Naive thymus-derived CD8-positive, alpha-beta T cell (primary cell): ENCODE measurements at regions not wholly inside any gene's neighbourhood (a gene's known extent, or its start where the extent isn't known, plus 50 kb on each side); places are given as distances from the start of the nearest gene placed in this dataset.
"Not testable (repeated sequence)": the region's sequence is repeated elsewhere in the genome, so short reads cannot be mapped to it uniquely, and the experiment has no call there.

Experiments
- ATAC-seq, 2 donors: fragments of 150-1000 bp; cut with Tn5 transposase in 1 of 2; sonication (Bioruptor Pico), chemical (Tn5 transposase) in 1 of 2; 1 replicate in 1 of 2; 2 replicates in 1 of 2; pipeline ENCODE4 v1.10.0; 2021; ENCODE audit warnings: mild to moderate bottlenecking in 2 of 2, moderate library complexity in 2 of 2
- POLR2A ChIA-PET: fragments of 350-600 bp; sonication (Branson Sonifier 250); formaldehyde crosslinking; loops from one replicate; lab custom pipeline; 2021; ENCODE audit warnings: antibody characterized with exemption; lab: Charles Lee
- DNase-seq, 10 donors: peaks; one replicate each; pipeline versions ENCODE4 v3.0.0 to v3.0.0-alpha.2; 2020 to 2022
- H3K27ac Mint-ChIP-seq, 10 donors: one replicate each; pipeline ENCODE4 v1.8.0; 2020 to 2022; ENCODE audit warnings: mild to moderate bottlenecking in 10 of 10, mixed read lengths in 10 of 10, moderate library complexity in 4 of 10, inconsistent platforms in 1 of 10
- H3K27me3 Mint-ChIP-seq, 5 donors: one replicate each; pipeline ENCODE4 v1.8.0; 2021 to 2022; ENCODE audit warnings: mixed read lengths in 5 of 5
- H3K36me3 Mint-ChIP-seq, 3 donors: one replicate each; pipeline ENCODE4 v1.8.0; 2020 to 2022; ENCODE audit warnings: mixed read lengths in 3 of 3, mild to moderate bottlenecking in 2 of 3, inconsistent platforms in 1 of 3
- H3K4me1 Mint-ChIP-seq, 4 donors: one replicate each; pipeline ENCODE4 v1.8.0; 2021 to 2022; ENCODE audit warnings: mixed read lengths in 4 of 4
- H3K4me3 Mint-ChIP-seq, 10 donors: one replicate each; pipeline ENCODE4 v1.8.0; 2020 to 2022; ENCODE audit warnings: mild to moderate bottlenecking in 10 of 10, mixed read lengths in 10 of 10, moderate library complexity in 6 of 10, inconsistent platforms in 1 of 10
- H3K9me3 Mint-ChIP-seq, 9 donors: one replicate each; pipeline ENCODE4 v1.8.0; 2020 to 2022; ENCODE audit warnings: mixed read lengths in 9 of 9, mild to moderate bottlenecking in 3 of 9, inconsistent platforms in 1 of 9, moderate library complexity in 1 of 9

GRCh38 chr16:26365161-26365940 is 673.6 kb downstream of the HS3ST4 start:
- POLR2A ChIA-PET: no interaction called here
- Mint-ChIP-seq H3K27ac (no peak overlapping the region), H3K4me3 (no peak overlapping the region), H3K36me3 (no peaks in the 10 kb centered on the region), H3K9me3 (no peaks in the 10 kb centered on the region), H3K4me1 (no peaks in the 10 kb centered on the region), H3K27me3 (peaks cover 5 to 42% (median 27%) of the 10 kb centered on the region in 5 donors)
- ATAC-seq (no peak), DNase-seq (no peak)

DNA sequence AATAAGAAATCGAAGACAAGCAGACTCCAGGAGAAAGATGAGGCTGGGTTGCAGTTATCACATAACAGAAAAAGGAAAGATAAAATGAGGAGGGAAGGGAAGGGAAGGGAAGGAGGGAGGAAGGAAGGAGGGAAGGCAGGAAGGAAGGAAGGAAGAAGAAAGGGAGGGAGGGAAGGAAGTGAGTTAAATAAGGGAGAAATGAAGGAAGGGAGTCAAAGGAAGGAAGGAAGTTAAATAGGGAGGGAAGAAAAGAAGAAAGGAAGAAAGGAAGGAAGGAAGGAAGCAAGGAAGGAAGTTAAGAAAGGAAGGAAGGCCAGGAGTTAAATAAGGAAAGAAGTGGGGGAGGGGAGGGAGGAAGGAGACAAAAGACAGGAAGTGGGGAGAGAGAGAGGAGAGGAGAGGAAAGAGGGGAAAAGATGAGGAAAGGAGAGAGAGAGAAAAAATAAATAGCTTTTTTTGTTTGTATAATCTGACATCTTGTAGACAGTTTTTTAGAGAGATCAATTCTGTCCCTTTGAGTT is 679.6 kb downstream of the HS3ST4 start:
- no peak for DNase-seq
- no peak overlapping the region for H3K4me3 Mint-ChIP-seq
- ATAC-seq: no peak
- no peaks in the 10 kb centered on the region for H3K36me3 Mint-ChIP-seq
- peaks cover 0 to 2% (median 0%) of the 10 kb centered on the region in 9 donors for H3K9me3 Mint-ChIP-seq
- H3K27ac Mint-ChIP-seq: no peak overlapping the region
- POLR2A ChIA-PET: no interaction called here
- no peaks in the 10 kb centered on the region for H3K4me1 Mint-ChIP-seq
- H3K27me3 Mint-ChIP-seq: peaks cover under 1 to 16% (median 5%) of the 10 kb centered on the region in 5 donors

- H3K27ac Mint-ChIP-seq: no peak overlapping the region
- H3K4me1 Mint-ChIP-seq: no peaks in the 10 kb centered on the region
- H3K4me3 Mint-ChIP-seq: no peak overlapping the region
- ATAC-seq: no peak
- peaks cover 0 to 5% (median 0%) of the 10 kb centered on the region in 5 donors for H3K27me3 Mint-ChIP-seq
- H3K9me3 Mint-ChIP-seq: peaks cover 0 to 4% (median 0%) of the 10 kb centered on the region in 9 donors
- POLR2A ChIA-PET: no interaction called here
- no peak for DNase-seq
- H3K36me3 Mint-ChIP-seq: no peaks in the 10 kb centered on the region
Observed at GRCh38 chr16:26374279-26374925, 682.6 kb downstream of the HS3ST4 start.

DNA sequence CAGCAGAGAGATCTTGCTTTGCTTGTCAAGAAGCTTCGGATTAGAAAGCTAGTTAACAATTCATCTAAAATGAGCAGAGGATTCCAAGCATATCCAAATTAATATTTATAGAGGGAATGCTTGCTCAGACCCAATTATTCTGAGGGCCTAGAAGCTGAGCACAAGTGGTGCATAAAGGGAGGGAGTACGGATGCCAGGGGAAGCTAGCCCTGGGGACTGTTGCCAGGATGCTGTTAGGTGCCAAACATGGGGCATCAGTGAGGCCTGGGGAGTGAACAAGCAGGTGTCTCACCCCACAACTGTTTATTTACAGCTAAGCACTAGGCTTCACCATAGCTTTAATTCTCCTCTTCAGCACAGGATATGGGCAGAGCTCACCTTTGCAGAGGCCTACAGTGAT is 684.1 kb upstream of the C16orf82 start:
- no peaks in the 10 kb centered on the region for H3K36me3 Mint-ChIP-seq
- DNase-seq: no peak
- peaks cover 0 to 12% (median 6%) of the 10 kb centered on the region in 5 donors for H3K27me3 Mint-ChIP-seq
- H3K4me3 Mint-ChIP-seq: no peak overlapping the region
- no peaks in the 10 kb centered on the region for H3K9me3 Mint-ChIP-seq
- H3K27ac Mint-ChIP-seq: no peak overlapping the region
- no peaks in the 10 kb centered on the region for H3K4me1 Mint-ChIP-seq
- no peak for ATAC-seq
- POLR2A ChIA-PET: no interaction called here

- Mint-ChIP-seq H3K27ac (no peak overlapping the region), H3K9me3 (no peaks in the 10 kb centered on the region), H3K36me3 (no peaks in the 10 kb centered on the region), H3K4me1 (no peaks in the 10 kb centered on the region), H3K4me3 (no peak overlapping the region), H3K27me3 (peaks cover 1 to 23% (median 10%) of the 10 kb centered on the region in 5 donors)
- ATAC-seq: no peak
- POLR2A ChIA-PET: no interaction called here
- no peak for DNase-seq
Observed at GRCh38 chr16:26386096-26386495, 680.6 kb upstream of the C16orf82 start.

GRCh38 chr16:26391833-26392232 is 674.9 kb upstream of the C16orf82 start:
- Mint-ChIP-seq H3K4me3 (no peak overlapping the region), H3K27me3 (peaks cover 4 to 44% (median 20%) of the 10 kb centered on the region in 5 donors)

DNA sequence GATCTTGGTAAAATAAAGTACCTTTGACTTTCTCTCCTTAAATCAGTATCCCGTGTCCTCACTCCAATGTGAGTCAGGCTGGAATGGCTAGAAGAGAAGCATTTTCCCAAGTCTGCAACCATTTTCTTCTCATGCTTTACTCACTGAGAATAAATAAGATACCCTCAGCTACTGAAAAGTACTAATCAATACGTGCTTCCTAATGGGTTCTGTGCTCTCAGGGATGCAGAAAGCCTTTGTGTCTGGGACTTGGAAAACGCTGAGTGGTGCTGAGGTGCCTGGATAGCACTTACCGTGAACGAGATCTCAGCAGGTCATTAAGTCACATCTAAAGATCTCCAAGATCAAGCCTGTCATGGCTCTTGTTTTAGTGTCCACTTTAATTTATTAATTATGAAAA is 672.3 kb upstream of the C16orf82 start:
- H3K4me3 Mint-ChIP-seq: no peak overlapping the region
- H3K27me3 Mint-ChIP-seq: peaks cover 3 to 45% (median 17%) of the 10 kb centered on the region in 5 donors
- ATAC-seq (no peak), DNase-seq (no peak)
- H3K4me1 Mint-ChIP-seq: no peaks in the 10 kb centered on the region
- POLR2A ChIA-PET: no interaction called here
- peaks cover 0 to 10% (median 0%) of the 10 kb centered on the region in 3 donors for H3K36me3 Mint-ChIP-seq
- H3K27ac Mint-ChIP-seq: no peak overlapping the region
- H3K9me3 Mint-ChIP-seq: peaks cover 0 to 17% (median 5%) of the 10 kb centered on the region in 9 donors

More at GRCh38 chr16:26391833-26392232, 674.9 kb upstream of the C16orf82 start:
- Mint-ChIP-seq H3K27ac (no peak overlapping the region), H3K36me3 (peaks cover 0 to 10% (median 0%) of the 10 kb centered on the region in 3 donors), H3K9me3 (peaks cover 0 to 15% (median 5%) of the 10 kb centered on the region in 9 donors), H3K4me1 (no peaks in the 10 kb centered on the region)
- DNase-seq: no peak
- POLR2A ChIA-PET: no interaction called here
- no peak for ATAC-seq

GRCh38 chr16:26395700-26396099 is 671.0 kb upstream of the C16orf82 start:
- no peak for DNase-seq
- Mint-ChIP-seq H3K36me3 (peaks cover 0 to 10% (median 0%) of the 10 kb centered on the region in 3 donors), H3K9me3 (peaks cover 0 to 27% (median 5%) of the 10 kb centered on the region in 9 donors), H3K4me3 (no peak overlapping the region), H3K27ac (no peak overlapping the region), H3K4me1 (no peaks in the 10 kb centered on the region), H3K27me3 (peaks cover 3 to 34% (median 17%) of the 10 kb centered on the region in 5 donors)
- POLR2A ChIA-PET: no interaction called here
- ATAC-seq: no peak

GRCh38 chr16:26396511-26397235 is 670.1 kb upstream of the C16orf82 start:
- peaks cover 3 to 30% (median 17%) of the 10 kb centered on the region in 5 donors for H3K27me3 Mint-ChIP-seq
- H3K9me3 Mint-ChIP-seq: peaks cover 0 to 27% (median 5%) of the 10 kb centered on the region in 9 donors
- POLR2A ChIA-PET: no interaction called here
- H3K27ac Mint-ChIP-seq: no peak overlapping the region
- peaks cover 0 to 12% (median 0%) of the 10 kb centered on the region in 3 donors for H3K36me3 Mint-ChIP-seq
- H3K4me3 Mint-ChIP-seq: no peak overlapping the region
- DNase-seq (no peak), ATAC-seq (no peak)
- no peaks in the 10 kb centered on the region for H3K4me1 Mint-ChIP-seq

DNA sequence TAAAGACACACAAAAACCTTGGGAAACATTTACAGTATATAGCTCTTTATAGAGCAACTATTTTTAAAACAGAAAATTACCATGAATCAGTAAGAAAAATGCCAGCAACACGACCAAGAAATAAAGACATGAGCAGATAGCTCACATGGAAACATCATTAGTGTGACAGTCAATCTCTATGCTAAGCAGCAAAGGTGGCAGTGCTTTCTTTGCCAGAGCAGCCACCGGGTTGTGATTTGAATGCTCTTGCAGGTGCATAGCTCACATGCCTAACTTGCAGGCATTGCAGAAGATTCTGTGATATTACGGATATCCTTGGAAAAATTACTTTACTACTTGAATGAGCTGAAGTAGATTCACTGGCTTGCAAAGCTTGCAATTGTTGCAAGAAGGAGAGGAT is 652.9 kb upstream of the C16orf82 start:
- DNase-seq (no peak), ATAC-seq (no peak)
- Mint-ChIP-seq H3K9me3 (peaks cover 0 to 25% (median 4%) of the 10 kb centered on the region in 9 donors), H3K27ac (no peak overlapping the region), H3K27me3 (peaks cover 10 to 61% (median 14%) of the 10 kb centered on the region in 5 donors), H3K4me1 (no peaks in the 10 kb centered on the region), H3K4me3 (no peak overlapping the region), H3K36me3 (peaks cover 0 to 2% (median 0%) of the 10 kb centered on the region in 3 donors)
- POLR2A ChIA-PET: no interaction called here

DNA sequence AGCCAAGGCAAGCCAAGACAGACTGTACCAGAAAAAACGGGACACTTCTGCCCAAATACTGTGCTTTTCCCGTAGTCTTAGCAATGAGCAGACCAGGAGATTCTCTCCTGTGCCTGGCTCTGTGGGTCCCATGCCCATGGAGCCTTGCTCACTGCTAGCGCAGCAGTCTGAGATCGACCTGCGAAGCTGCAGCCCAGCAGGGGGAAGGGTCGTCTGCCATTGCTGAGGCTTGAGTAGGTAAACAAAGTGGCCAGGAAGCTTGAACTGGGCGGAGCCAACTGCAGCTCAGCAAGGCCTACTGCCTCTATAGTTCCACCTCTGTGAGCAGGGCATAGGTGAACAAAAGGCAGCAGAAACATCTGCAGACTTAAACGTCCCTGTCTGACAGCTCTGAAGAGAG is 647.3 kb upstream of the C16orf82 start:
- peaks cover 5 to 32% (median 10%) of the 10 kb centered on the region in 5 donors for H3K27me3 Mint-ChIP-seq
- H3K27ac Mint-ChIP-seq, H3K4me1 Mint-ChIP-seq, H3K36me3 Mint-ChIP-seq, H3K4me3 Mint-ChIP-seq, ATAC-seq, POLR2A ChIA-PET, DNase-seq: not testable (repeated sequence)
- H3K9me3 Mint-ChIP-seq: peaks cover 0 to 38% (median 13%) of the 10 kb centered on the region in 9 donors

GRCh38 chr16:26430618-26431017 is 636.1 kb upstream of the C16orf82 start:
- peaks cover 0 to 13% (median 6%) of the 10 kb centered on the region in 5 donors for H3K27me3 Mint-ChIP-seq
- peaks cover 0 to 4% (median 0%) of the 10 kb centered on the region in 3 donors for H3K36me3 Mint-ChIP-seq
- no peak overlapping the region for H3K27ac Mint-ChIP-seq
- no peaks in the 10 kb centered on the region for H3K4me1 Mint-ChIP-seq
- peaks cover 0 to 12% (median 8%) of the 10 kb centered on the region in 9 donors for H3K9me3 Mint-ChIP-seq
- no peak overlapping the region for H3K4me3 Mint-ChIP-seq
- POLR2A ChIA-PET: no interaction called here
- ATAC-seq: no peak
- no peak for DNase-seq
